Transverse colon (tissue), 4 donors: ENCODE measurements at regions not wholly inside any gene's neighbourhood (a gene's known extent, or its start where the extent isn't known, plus 50 kb on each side); places are given as distances from the start of the nearest gene placed in this dataset.

Experiments
- EP300 ChIP-seq: sonication (generic); formaldehyde crosslinking; IDR thresholded peaks from one replicate; pipeline ENCODE4 v1.6.1; 2017; ENCODE audit warnings: antibody characterized with exemption, low read depth
- POLR2A ChIP-seq: fragments of 450-650 bp; IDR thresholded peaks from one replicate; pipeline ENCODE4 v1.6.1; 2016; ENCODE audit warnings: antibody characterized with exemption, mild to moderate bottlenecking, moderate library complexity
- POLR2AphosphoS5 ChIP-seq, 3 donors: sonication (generic); formaldehyde crosslinking; IDR thresholded peaks; one replicate each; pipeline ENCODE4 v1.6.1; 2016; ENCODE audit warnings: antibody characterized with exemption in 3 of 3
- TF ChIP-seq, protein P1 (sequence below), 5 experiments: fragments of 200-600 bp in 3 of 5; fragments of 450-650 bp in 2 of 5; sonication (generic) in 3 of 5; IDR thresholded peaks; 1 replicate in 2 of 5; 2 replicates in 3 of 5; pipeline ENCODE4 v1.5.1; 2016 to 2017; ENCODE audit warnings: antibody characterized with exemption in 5 of 5, inconsistent platforms in 3 of 5, mild to moderate bottlenecking in 2 of 5, moderate library complexity in 1 of 5

DNA sequence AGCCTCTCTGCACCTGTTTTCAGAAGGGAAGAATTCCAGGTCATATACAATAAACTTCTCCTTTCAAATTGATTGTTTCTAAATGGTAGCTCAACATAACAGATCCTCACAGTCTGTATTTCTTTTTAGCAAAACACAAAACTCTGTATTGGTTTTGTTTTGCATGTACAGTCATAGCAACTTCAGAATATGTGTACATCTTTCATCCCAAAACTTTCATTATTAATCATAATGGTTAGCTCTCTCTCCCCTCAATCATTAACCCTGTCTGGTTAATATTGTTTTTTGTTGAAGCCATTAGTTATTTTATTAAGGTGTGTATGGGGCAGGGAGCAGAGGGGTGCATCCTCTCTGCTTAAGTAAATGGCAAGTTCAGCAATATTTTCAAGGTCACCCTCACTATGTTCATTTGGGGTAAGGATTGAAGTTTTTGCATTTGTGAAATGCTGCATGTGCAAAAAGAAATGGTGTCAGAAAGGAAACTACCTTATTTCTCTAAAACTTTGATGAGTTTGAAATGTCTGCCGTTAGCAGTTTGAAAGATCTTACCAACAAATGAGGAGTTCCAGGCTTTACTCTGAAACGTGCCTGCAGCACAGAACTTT is 136.8 kb upstream of the BTBD3 start:
- TF ChIP-seq, protein P1, sequence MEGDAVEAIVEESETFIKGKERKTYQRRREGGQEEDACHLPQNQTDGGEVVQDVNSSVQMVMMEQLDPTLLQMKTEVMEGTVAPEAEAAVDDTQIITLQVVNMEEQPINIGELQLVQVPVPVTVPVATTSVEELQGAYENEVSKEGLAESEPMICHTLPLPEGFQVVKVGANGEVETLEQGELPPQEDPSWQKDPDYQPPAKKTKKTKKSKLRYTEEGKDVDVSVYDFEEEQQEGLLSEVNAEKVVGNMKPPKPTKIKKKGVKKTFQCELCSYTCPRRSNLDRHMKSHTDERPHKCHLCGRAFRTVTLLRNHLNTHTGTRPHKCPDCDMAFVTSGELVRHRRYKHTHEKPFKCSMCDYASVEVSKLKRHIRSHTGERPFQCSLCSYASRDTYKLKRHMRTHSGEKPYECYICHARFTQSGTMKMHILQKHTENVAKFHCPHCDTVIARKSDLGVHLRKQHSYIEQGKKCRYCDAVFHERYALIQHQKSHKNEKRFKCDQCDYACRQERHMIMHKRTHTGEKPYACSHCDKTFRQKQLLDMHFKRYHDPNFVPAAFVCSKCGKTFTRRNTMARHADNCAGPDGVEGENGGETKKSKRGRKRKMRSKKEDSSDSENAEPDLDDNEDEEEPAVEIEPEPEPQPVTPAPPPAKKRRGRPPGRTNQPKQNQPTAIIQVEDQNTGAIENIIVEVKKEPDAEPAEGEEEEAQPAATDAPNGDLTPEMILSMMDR (IDR thresholded peaks at IDR 0.05), result no peak
- TF ChIP-seq POLR2AphosphoS5 (IDR thresholded peaks at IDR 0.05) (no peak), POLR2A (no peak), EP300 (no peak)
